NCI-H1105 (cell line): ENCODE measurements at regions not wholly inside any gene's neighbourhood (a gene's known extent, or its start where the extent isn't known, plus 50 kb on each side); places are given as distances from the start of the nearest gene placed in this dataset.

Source experiments
- DNase-seq: peaks from one replicate; lab custom pipeline; 2025; lab: John Stamatoyannopoulos, UW

GRCh38 chr5:74378464-74378863 is 262.1 kb downstream of the ENC1 start:
- DNase-seq: no peak

GRCh38 chr5:74376187-74376586 is 264.3 kb downstream of the ENC1 start:
- DNase-seq: no peak

GRCh38 chr5:74375271-74375670 is 265.3 kb downstream of the ENC1 start:
- DNase-seq: no peak

- no peak for DNase-seq
Observed at GRCh38 chr5:74374656-74375055, 265.9 kb downstream of the ENC1 start.

- DNase-seq: no peak
Observed at GRCh38 chr5:74373076-74373475, 267.5 kb downstream of the ENC1 start.

GRCh38 chr5:74372502-74373064 is 267.9 kb downstream of the ENC1 start:
- no peak for DNase-seq

DNA sequence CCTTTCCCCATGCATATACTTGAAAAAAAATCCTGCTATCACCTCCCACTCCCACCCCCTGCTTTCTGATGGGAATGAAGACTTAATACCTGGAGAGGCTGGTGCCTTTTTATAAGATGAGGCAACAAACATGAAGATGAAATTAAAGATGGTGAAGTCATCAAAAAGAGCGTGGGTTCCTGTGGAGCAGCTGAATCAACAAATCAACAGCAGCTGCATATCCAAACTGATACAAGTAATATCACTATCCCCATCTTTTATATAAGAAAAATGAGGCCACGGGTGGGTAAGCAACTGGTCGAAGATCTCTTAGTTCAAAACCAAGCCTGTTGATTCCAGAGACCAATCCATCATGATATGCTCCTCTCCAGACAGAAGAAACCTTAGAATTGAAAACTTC is 268.5 kb downstream of the ENC1 start:
- no peak for DNase-seq

- DNase-seq: no peak
Observed at GRCh38 chr5:74371621-74372020, 268.9 kb downstream of the ENC1 start.

- no peak for DNase-seq
Observed at GRCh38 chr5:74370168-74370567, 270.4 kb downstream of the ENC1 start.

- no peak for DNase-seq
Observed at GRCh38 chr5:74369173-74369572, 271.4 kb downstream of the ENC1 start.

DNA sequence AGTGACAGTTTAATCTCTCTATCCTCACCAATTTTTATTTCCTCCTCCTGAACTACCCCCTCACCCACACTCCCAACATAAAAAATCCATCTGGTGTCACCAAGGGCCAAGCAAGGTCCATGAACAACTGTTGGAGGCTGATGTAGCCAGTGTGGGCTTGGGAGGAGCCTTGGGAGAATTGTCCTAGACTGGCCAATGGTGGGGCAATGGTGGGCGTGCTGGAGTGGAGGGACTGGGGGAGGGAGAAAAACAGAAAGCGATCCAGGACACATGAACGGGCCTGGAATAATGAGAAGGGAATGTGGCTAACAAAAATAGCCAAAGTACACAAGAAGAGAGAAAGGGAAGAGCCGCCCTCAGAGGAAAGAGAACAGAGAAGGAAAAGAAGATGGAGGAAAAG is 272.6 kb downstream of the ENC1 start:
- no peak for DNase-seq

DNA sequence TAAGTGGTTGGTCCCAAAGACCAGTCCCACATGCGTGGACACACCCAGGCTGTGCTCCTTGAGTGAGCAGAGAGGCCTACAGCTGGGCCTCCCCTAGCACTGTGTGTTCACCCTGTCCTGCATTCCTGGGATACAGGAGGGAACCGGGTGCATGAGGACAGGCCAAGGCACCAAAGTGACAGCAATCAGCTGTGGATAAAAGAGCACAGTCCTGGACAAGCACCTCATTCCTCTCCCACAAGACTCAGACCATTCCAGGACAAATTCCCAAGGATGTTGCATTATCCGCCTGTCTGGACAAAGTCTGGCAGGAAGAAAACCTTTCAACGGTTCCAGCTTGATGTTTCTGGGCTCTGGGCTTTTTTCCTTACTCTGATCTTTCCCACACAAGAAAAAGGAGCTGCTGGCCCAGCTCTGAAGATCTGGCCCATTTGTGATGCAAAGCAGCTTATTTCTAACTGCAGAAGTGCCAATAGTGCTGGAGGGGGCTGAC is 273.2 kb downstream of the ENC1 start:
- no peak for DNase-seq

GRCh38 chr5:74365723-74366122 is 274.8 kb downstream of the ENC1 start:
- DNase-seq: no peak

- no peak for DNase-seq
Observed at GRCh38 chr5:74364507-74364906, 276.0 kb downstream of the ENC1 start.

DNA sequence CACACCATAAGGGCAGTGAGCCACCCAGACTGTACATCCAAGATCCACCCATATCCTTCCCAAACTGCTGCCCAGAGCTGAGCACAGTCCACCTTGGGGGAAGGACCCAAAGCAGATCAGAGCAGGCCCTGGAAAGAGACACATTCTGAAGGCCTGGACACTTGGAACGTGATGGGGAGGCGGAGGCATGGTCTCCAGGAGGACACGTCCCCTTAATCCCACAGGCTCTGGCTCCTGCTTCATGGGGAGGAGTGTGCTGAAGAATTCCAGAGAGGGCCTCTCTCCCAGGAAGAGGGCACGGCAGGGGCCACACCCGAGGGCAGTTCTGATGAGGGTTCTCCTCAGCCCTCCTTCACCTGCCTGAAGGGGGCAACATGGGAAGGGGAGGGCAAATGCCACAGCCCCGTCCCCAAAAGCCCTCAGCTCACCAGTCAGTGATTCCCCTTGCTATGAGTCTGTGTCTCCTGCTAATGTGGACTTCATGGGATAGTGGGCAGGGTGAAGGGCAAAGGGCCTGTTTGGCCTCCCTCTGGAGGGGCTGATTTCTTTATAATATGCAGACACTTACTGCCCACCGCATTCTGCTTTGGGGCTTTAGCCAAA is 276.8 kb downstream of the ENC1 start:
- DNase-seq: no peak

DNA sequence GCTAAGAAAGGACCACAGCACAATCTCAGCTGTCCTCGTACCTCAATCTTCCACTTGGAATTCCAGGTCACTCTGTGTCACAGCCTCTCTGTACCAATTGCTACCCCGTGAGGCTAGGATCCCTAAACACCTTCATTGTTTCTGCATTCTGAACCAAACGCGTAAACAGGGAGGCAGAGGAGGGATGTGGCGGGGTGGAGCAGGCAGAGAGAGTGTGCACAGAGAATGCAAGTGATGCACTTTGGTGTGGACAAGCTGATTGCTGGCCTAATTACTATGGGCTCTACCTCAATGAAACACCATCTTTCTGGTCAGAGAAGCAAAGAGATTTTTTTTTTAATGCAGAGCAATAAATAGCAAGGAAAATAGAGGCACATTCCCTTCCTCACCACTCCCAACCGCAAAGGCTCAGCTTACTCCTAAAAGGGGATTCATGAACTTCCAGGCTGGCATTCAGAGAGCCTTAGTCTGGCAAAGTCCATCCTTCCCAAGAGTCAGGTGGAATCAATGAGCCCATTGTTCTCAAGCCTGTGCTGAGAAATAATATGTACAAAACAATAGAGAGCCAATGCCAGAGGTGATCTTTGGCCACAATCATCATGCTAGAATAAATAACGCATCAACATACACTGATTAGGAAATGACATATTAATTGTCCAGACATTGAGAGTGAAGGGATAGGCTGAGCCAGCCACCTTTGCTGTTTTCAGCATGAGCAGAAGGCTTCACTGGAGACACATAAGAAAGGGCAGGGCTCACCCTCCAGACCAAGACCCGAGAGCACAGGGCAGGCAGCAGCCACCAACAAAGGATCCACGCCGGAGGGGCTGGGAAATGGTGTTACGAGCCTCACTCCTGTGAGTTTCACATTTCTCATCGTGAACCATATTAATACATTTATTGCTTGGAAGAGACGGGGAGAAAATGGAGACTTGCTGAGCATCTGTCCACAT is 278.8 kb downstream of the ENC1 start:
- DNase-seq: no peak

DNA sequence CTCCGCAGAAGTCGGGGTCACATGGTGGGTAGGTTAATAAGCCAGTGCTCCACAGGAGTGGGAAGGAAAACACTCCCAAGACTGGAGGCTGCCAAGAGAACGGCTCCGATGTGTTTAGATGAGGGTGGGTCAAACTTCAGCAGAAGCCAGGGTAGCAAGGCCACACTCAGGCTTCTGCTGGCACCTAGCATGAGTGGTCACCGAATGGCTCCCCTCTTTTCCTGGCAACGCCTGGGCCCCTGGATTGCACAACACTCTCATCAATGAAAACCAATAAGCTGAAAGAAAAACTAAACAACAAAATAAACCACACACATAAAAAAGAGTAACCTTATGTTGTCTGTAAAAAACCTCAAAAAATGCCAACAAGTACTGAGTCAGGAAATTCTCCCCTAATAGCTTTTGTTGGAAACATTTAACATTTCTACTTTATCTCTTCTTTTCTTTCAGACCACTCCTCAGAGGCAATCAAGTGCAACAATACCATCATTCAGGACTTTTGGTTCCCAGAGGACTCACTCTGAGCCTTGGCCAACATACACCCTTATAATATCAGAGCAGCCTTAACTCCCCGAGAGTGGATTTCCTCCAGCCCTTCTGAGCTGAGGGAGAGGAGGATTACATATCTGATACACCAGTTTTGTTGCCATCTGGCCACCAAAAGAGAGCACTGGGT is 279.9 kb downstream of the ENC1 start:
- no peak for DNase-seq

DNA sequence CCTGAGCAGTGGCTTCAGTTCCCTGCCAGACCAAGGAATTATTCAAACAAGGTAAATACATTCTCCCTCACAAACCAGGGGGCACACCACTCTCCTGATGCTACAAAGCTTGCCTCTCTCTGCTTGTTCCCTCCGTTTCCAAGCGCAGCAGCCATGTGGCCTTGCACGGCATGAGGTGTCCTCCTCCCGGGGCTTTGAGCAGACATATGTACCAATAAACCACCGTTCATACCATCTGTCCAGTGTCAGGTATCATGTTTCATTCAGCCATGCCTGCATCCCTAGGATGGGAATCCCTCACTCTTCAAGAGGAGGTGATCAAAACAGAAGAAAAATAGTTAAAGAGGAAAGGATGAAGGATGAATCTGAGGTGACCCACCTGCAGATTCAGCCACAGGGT is 282.7 kb downstream of the ENC1 start:
- DNase-seq: no peak

DNA sequence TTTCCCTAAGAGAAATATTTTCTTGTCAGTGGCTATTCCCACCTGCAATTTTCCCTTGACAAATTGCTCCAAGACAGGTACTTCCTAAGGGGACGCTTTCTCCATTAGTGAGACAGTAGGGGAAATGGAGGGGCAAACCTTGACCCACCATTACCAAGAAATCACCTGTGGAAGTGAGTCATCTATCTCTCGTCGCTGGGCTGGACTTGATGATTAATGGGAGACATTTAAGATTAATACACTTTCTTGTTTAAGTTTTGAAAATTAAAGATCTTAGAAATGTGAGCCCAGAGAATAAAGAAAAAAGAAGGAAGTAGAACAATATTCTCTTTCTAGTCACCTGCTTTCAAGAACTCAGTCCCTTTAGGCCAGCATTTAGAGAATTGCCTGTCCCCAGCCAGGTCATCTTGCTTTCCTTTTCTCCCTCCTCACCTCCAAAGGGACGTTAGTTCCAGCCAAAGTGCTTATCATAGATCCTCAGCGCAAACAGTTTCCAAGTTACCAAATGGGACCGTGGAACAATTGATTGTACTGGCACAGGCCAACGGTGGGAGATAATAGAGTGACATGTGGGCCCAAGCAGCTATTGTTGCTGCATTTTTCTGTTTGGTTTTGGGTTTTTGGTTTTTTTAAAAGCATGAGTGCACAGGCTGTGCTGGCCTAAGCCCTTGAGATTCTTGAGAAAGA is 284.4 kb downstream of the ENC1 start:
- DNase-seq: no peak

DNA sequence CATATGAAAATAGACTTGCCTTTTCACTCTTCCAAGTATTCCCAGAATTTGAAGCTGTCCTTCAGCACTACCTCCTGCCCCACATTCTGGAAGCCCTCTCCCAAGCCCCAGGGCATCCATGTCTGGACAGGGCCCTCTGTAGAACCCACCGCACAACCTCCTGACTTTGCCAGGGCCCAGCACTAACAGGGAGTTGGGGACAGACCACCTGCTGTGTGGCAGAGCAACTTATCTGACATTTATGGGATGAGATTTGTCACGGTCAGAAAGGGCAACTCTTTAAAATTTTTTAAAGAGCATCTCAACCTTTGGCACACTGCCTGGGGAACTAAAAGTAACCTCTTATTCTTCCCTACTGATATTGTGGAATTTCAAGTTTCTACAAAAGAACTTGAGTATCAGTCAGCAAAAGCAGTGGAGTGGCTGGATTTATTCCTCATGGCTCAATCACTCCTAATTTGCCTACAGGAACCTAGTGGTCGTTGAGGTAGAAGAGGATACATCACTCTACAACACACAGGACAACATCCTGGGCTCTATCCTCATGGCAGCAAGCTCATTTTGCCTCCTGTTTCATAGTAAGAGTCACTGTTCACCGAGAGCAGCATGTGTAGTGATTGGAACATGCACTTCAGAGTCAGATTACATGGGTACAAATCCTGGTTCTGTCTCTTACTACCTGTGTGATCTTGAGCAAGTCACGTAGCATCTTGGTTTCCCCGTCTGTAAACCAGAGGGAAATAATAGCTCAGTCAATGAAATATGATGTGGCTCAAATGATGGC is 285.3 kb downstream of the ENC1 start:
- DNase-seq: no peak

GRCh38 chr5:74352256-74352655 is 288.3 kb downstream of the ENC1 start:
- DNase-seq: no peak
